ENCODE measurements at regions not wholly inside any gene's neighbourhood (a gene's known extent, or its start where the extent isn't known, plus 50 kb on each side); places are given as distances from the start of the nearest gene placed in this dataset.

DNA sequence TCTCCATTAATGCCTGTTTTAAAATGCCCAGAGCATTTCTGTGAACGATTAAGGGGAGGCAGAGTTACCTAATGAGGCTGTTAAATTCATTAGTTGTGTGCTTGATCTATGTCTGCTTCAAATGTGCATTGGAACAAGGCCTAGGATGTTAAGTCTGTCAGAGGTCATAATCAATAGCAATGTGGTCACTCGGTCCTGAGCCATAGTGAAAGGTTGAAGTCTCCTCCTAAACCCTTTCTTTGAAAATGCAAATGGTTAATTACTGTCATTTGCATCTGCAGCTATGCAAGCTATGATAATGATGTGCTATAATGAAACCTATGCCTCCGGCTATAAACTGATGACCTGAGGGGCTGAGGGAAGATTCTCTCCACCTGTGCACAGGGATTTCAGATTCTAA lies 114.2 kb upstream of the NR5A2 start:
- no CpG with 5 or more reads among the region's 3 CpGs for WGBS, 2 donors (ENCODE audit: extremely low coverage in 2 of 2, insufficient read length in 2 of 2, insufficient replicate concordance in 1 of 2)
- H3K4ac ChIP-seq (ENCODE audit: low read length), result no peak overlapping the region

DNA sequence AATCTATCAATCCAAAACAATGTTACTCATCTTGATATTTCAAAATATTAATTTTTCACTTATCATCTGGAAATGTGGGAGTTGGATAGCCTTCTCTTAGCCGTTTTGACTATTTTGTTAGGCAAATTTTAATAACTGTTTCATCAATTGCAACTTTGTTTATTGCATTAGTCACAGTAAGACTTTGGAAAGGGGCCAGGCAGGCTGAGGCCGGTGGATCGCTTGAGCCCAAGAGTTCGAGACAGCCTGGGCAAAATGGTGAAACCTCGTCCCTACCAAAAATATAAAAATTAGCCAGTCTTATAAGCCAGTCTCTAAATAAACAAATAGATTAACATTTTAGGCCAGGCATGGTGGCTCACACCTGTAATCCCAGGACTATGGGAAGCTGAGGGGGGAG lies 113.0 kb upstream of the NR5A2 start:
- Histone ChIP-seq H4K91ac (ENCODE audit: low read depth, low read length, poor library complexity) (no peak overlapping the region), H3K4me3 (ENCODE audit: low read length in 2 of 2) (no peak overlapping the region), H3K36me3 (replicated peaks in 1 of 2; ENCODE audit: control insufficient read depth in 2 of 2, insufficient read depth in 2 of 2, low read length in 2 of 2) (no peaks in the 10 kb centered on the region), H2BK5ac (ENCODE audit: low read length) (no peak overlapping the region), H3K27ac (replicated peaks; ENCODE audit: low read length) (no peak overlapping the region), H3K79me1 (ENCODE audit: low read depth, low read length) (no peaks in the 10 kb centered on the region), H2AFZ (ENCODE audit: low read length) (no peak overlapping the region), H3K14ac (ENCODE audit: low read length) (no peak overlapping the region), H3K9ac (ENCODE audit: low read depth, low read length, poor library complexity) (no peak overlapping the region), H3K4me2 (ENCODE audit: insufficient read depth, low read length, poor library complexity, severe bottlenecking) (no peak overlapping the region), H4K8ac (ENCODE audit: low read depth, low read length) (no peak overlapping the region), H2BK15ac (ENCODE audit: low read length) (no peak overlapping the region), H2BK12ac (ENCODE audit: low read length) (no peak overlapping the region), H3K27me3 (ENCODE audit: control insufficient read depth in 3 of 3, insufficient read depth in 3 of 3, low read depth in 1 of 3, low read length in 3 of 3) (no peaks in the 10 kb centered on the region), H3K9me3 (replicated peaks in 1 of 2; ENCODE audit: control insufficient read depth in 2 of 2, insufficient read depth in 1 of 2, low read depth in 1 of 2, low read length in 2 of 2) (no peaks in the 10 kb centered on the region), H3K4ac (ENCODE audit: low read length) (no peak overlapping the region), H3K23ac (ENCODE audit: low read depth, low read length, poor library complexity) (no peak overlapping the region), H3K18ac (ENCODE audit: low read length) (no peak overlapping the region), H3K4me1 (ENCODE audit: control insufficient read depth in 2 of 2, insufficient read depth in 1 of 2, low read depth in 1 of 2, low read length in 2 of 2) (no peaks in the 10 kb centered on the region), H2AK5ac (ENCODE audit: low read depth, low read length) (no peak overlapping the region), H2BK120ac (ENCODE audit: low read depth, low read length) (no peak overlapping the region)
- no peak for DNase-seq (ENCODE audit: low spot score)
- no CpG with 5 or more reads among the region's 5 CpGs for WGBS, 2 donors (ENCODE audit: extremely low coverage in 2 of 2, insufficient read length in 2 of 2, insufficient replicate concordance in 1 of 2)

More for the DNA sequence above, 114.2 kb upstream of the NR5A2 start:
- H3K23ac ChIP-seq (ENCODE audit: low read depth, low read length, poor library complexity), result no peak overlapping the region
- no peak overlapping the region for H3K9ac ChIP-seq (ENCODE audit: low read depth, low read length, poor library complexity)
- no peaks in the 10 kb centered on the region for H3K4me1 ChIP-seq (ENCODE audit: control insufficient read depth in 2 of 2, insufficient read depth in 1 of 2, low read depth in 1 of 2, low read length in 2 of 2)
- H2BK15ac ChIP-seq (ENCODE audit: low read length), result no peak overlapping the region
- no peak overlapping the region for H4K91ac ChIP-seq (ENCODE audit: low read depth, low read length, poor library complexity)
- no peak overlapping the region for H3K4me3 ChIP-seq (ENCODE audit: low read length in 2 of 2)
- H2AFZ ChIP-seq (ENCODE audit: low read length), result no peak overlapping the region
- H2BK12ac ChIP-seq (ENCODE audit: low read length), result no peak overlapping the region
- no peak overlapping the region for H2AK5ac ChIP-seq (ENCODE audit: low read depth, low read length)
- H3K27ac ChIP-seq (replicated peaks; ENCODE audit: low read length), result no peak overlapping the region
- no peaks in the 10 kb centered on the region for H3K27me3 ChIP-seq (ENCODE audit: control insufficient read depth in 3 of 3, insufficient read depth in 3 of 3, low read depth in 1 of 3, low read length in 3 of 3)
- no peak for DNase-seq (ENCODE audit: low spot score)
- H3K4me2 ChIP-seq (ENCODE audit: insufficient read depth, low read length, poor library complexity, severe bottlenecking), result no peak overlapping the region
- no peak overlapping the region for H2BK120ac ChIP-seq (ENCODE audit: low read depth, low read length)
- H2BK5ac ChIP-seq (ENCODE audit: low read length), result no peak overlapping the region
- H3K18ac ChIP-seq (ENCODE audit: low read length), result no peak overlapping the region
- H3K14ac ChIP-seq (ENCODE audit: low read length), result no peak overlapping the region
- H3K79me1 ChIP-seq (ENCODE audit: low read depth, low read length), result no peaks in the 10 kb centered on the region
- H3K36me3 ChIP-seq (replicated peaks in 1 of 2; ENCODE audit: control insufficient read depth in 2 of 2, insufficient read depth in 2 of 2, low read length in 2 of 2), result no peaks in the 10 kb centered on the region
- H3K9me3 ChIP-seq (replicated peaks in 1 of 2; ENCODE audit: control insufficient read depth in 2 of 2, insufficient read depth in 1 of 2, low read depth in 1 of 2, low read length in 2 of 2), result no peaks in the 10 kb centered on the region
- H4K8ac ChIP-seq (ENCODE audit: low read depth, low read length), result no peak overlapping the region

DNA sequence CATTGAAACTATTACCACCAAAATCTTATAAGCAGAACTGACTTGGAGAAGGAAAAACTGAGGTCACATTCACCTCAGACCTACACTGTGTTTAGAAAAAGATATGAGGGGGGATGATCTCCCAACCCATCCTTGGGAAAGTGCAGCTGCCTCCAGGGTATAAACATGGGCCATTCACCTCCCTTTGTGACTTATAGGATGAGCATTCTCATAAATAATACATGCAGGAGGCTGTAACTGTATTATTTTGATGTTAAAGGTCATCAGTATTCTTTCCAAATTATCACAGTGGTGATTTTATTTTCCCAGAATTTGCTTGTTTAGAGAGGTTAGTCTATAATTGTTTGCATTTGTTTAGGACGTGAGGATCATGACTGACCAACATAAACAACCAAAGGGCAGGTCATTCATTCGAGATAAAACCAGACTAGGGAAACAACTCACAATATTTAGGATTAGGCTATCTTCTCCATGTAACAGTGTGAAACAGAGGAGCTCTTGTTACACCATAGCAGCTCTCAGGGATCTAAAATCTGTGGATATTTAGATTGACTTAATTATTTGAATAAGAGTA lies 109.2 kb upstream of the NR5A2 start:
- Histone ChIP-seq H3K27ac (replicated peaks; ENCODE audit: low read length) (no peak overlapping the region), H2BK5ac (ENCODE audit: low read length) (no peak overlapping the region), H3K36me3 (replicated peaks in 1 of 2; ENCODE audit: control insufficient read depth in 2 of 2, insufficient read depth in 2 of 2, low read length in 2 of 2) (no peaks in the 10 kb centered on the region), H3K4me1 (ENCODE audit: control insufficient read depth in 2 of 2, insufficient read depth in 1 of 2, low read depth in 1 of 2, low read length in 2 of 2) (no peaks in the 10 kb centered on the region), H3K4ac (ENCODE audit: low read length) (no peak overlapping the region), H3K4me2 (ENCODE audit: insufficient read depth, low read length, poor library complexity, severe bottlenecking) (no peak overlapping the region), H3K9me3 (replicated peaks in 1 of 2; ENCODE audit: control insufficient read depth in 2 of 2, insufficient read depth in 1 of 2, low read depth in 1 of 2, low read length in 2 of 2) (no peaks in the 10 kb centered on the region), H3K27me3 (ENCODE audit: control insufficient read depth in 3 of 3, insufficient read depth in 3 of 3, low read depth in 1 of 3, low read length in 3 of 3) (no peaks in the 10 kb centered on the region), H4K91ac (ENCODE audit: low read depth, low read length, poor library complexity) (no peak overlapping the region), H3K79me1 (ENCODE audit: low read depth, low read length) (no peaks in the 10 kb centered on the region), H3K14ac (ENCODE audit: low read length) (no peak overlapping the region), H2AFZ (ENCODE audit: low read length) (no peak overlapping the region), H3K18ac (ENCODE audit: low read length) (no peak overlapping the region), H3K4me3 (ENCODE audit: low read length in 2 of 2) (no peak overlapping the region), H3K23ac (ENCODE audit: low read depth, low read length, poor library complexity) (no peak overlapping the region), H3K9ac (ENCODE audit: low read depth, low read length, poor library complexity) (no peak overlapping the region), H2AK5ac (ENCODE audit: low read depth, low read length) (no peak overlapping the region), H2BK15ac (ENCODE audit: low read length) (no peak overlapping the region), H2BK12ac (ENCODE audit: low read length) (no peak overlapping the region), H4K8ac (ENCODE audit: low read depth, low read length) (no peak overlapping the region), H2BK120ac (ENCODE audit: low read depth, low read length) (no peak overlapping the region)
- DNase-seq (ENCODE audit: low spot score), result no peak
- WGBS, 2 donors (ENCODE audit: extremely low coverage in 2 of 2, insufficient read length in 2 of 2, insufficient replicate concordance in 1 of 2), result no CpG with 5 or more reads among the region's 2 CpGs

DNA sequence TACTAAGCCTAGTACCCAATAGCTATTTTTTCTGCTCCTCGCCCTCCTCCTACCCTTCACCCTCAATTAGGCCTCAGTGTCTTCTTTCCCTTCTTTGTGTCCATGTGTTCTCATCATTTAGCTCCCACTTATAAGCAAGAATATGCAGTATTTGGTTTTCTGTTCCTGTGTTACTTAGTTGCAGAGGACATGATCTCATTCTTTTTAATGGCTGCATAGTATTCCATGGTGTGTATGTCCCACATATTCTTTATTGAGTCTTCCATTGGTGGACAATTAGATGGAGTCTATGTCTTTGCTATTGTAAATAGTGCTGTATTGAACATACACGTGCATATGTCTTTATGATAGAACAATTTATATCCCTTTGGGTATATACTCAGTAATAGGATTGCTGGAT lies 106.9 kb upstream of the NR5A2 start:
- no peak overlapping the region for H2AFZ ChIP-seq (ENCODE audit: low read length)
- WGBS, 2 donors (ENCODE audit: extremely low coverage in 2 of 2, insufficient read length in 2 of 2, insufficient replicate concordance in 1 of 2), result no CpG with 5 or more reads among the region's 2 CpGs
- DNase-seq (ENCODE audit: low spot score), result no peak
- no peak overlapping the region for H2AK5ac ChIP-seq (ENCODE audit: low read depth, low read length)
- H3K27me3 ChIP-seq (ENCODE audit: control insufficient read depth in 3 of 3, insufficient read depth in 3 of 3, low read depth in 1 of 3, low read length in 3 of 3), result no peaks in the 10 kb centered on the region
- H3K79me1 ChIP-seq (ENCODE audit: low read depth, low read length), result no peaks in the 10 kb centered on the region
- H3K4me1 ChIP-seq (ENCODE audit: control insufficient read depth in 2 of 2, insufficient read depth in 1 of 2, low read depth in 1 of 2, low read length in 2 of 2), result no peaks in the 10 kb centered on the region
- no peak overlapping the region for H3K14ac ChIP-seq (ENCODE audit: low read length)
- H3K18ac ChIP-seq (ENCODE audit: low read length), result no peak overlapping the region
- H3K4me3 ChIP-seq (ENCODE audit: low read length in 2 of 2), result no peak overlapping the region
- no peaks in the 10 kb centered on the region for H3K9me3 ChIP-seq (replicated peaks in 1 of 2; ENCODE audit: control insufficient read depth in 2 of 2, insufficient read depth in 1 of 2, low read depth in 1 of 2, low read length in 2 of 2)
- no peak overlapping the region for H3K4me2 ChIP-seq (ENCODE audit: insufficient read depth, low read length, poor library complexity, severe bottlenecking)
- no peak overlapping the region for H3K4ac ChIP-seq (ENCODE audit: low read length)
- no peak overlapping the region for H3K23ac ChIP-seq (ENCODE audit: low read depth, low read length, poor library complexity)
- H3K27ac ChIP-seq (replicated peaks; ENCODE audit: low read length), result no peak overlapping the region
- no peak overlapping the region for H4K91ac ChIP-seq (ENCODE audit: low read depth, low read length, poor library complexity)
- H2BK5ac ChIP-seq (ENCODE audit: low read length), result no peak overlapping the region
- no peak overlapping the region for H3K9ac ChIP-seq (ENCODE audit: low read depth, low read length, poor library complexity)
- no peaks in the 10 kb centered on the region for H3K36me3 ChIP-seq (replicated peaks in 1 of 2; ENCODE audit: control insufficient read depth in 2 of 2, insufficient read depth in 2 of 2, low read length in 2 of 2)
- no peak overlapping the region for H2BK15ac ChIP-seq (ENCODE audit: low read length)
- H2BK120ac ChIP-seq (ENCODE audit: low read depth, low read length), result no peak overlapping the region
- no peak overlapping the region for H2BK12ac ChIP-seq (ENCODE audit: low read length)
- H4K8ac ChIP-seq (ENCODE audit: low read depth, low read length), result no peak overlapping the region
